Gastroesophageal sphincter (tissue), 4 donors: ENCODE measurements at regions not wholly inside any gene's neighbourhood (a gene's known extent, or its start where the extent isn't known, plus 50 kb on each side); places are given as distances from the start of the nearest gene placed in this dataset.

Experiments used
- ATAC-seq: fragments of 150-250 bp; one replicate; pipeline ENCODE4 v1.9.1; 2016; ENCODE audit warnings: mild to moderate bottlenecking, moderate library complexity
- H3K27ac ChIP-seq, 4 donors: fragments of 200-600 bp; sonication (generic) in 3 of 4; 1 replicate in 3 of 4; 2 replicates in 1 of 4; pipeline ENCODE4 v1.5.1; 2016 to 2019
- H3K27me3 ChIP-seq: fragments of 200-600 bp; sonication (generic); one replicate; pipeline ENCODE4 v1.5.1; 2019
- H3K36me3 ChIP-seq, 2 donors: fragments of 200-600 bp; sonication (generic); one replicate each; pipeline ENCODE4 v1.5.1; 2019; ENCODE audit warnings: control low read depth in 1 of 2
- H3K4me1 ChIP-seq, 3 donors: fragments of 200-600 bp; sonication (generic); 1 replicate in 2 of 3; 2 replicates in 1 of 3; pipeline ENCODE4 v1.5.1; 2016 to 2019; ENCODE audit warnings: control low read depth in 2 of 3
- H3K4me3 ChIP-seq, 2 donors: fragments of 200-600 bp; sonication (generic); one replicate each; pipeline ENCODE4 v1.5.1; 2019; ENCODE audit warnings: mild to moderate bottlenecking in 1 of 2, moderate library complexity in 1 of 2
- H3K9me3 ChIP-seq, 3 donors: fragments of 200-600 bp; sonication (generic); one replicate each; pipeline ENCODE4 v1.5.1; 2017 to 2019; ENCODE audit warnings: control low read depth in 2 of 3
- EP300 ChIP-seq: sonication (generic); formaldehyde crosslinking; IDR thresholded peaks from one replicate; pipeline ENCODE4 v1.6.1; 2017; ENCODE audit warnings: antibody characterized with exemption, mild to moderate bottlenecking
- POLR2A ChIP-seq, 2 donors: fragments of 450-650 bp; IDR thresholded peaks; one replicate each; pipeline ENCODE4 v1.6.1; 2017; ENCODE audit warnings: antibody characterized with exemption in 2 of 2, mild to moderate bottlenecking in 2 of 2, moderate library complexity in 1 of 2
- POLR2AphosphoS5 ChIP-seq: sonication (generic); formaldehyde crosslinking; IDR thresholded peaks from one replicate; pipeline ENCODE4 v1.6.1; 2017; ENCODE audit warnings: antibody characterized with exemption
- WGBS, 2 donors: methylation state at CpG; one replicate each; pipeline ENCODE4 v1.1.5; 2018; ENCODE audit warnings: low coverage in 1 of 2; 5-methylcytosine and 5-hydroxymethylcytosine counted together
- TF ChIP-seq, protein P1 (sequence below), 4 experiments: fragments of 200-600 bp in 2 of 4; fragments of 450-650 bp in 2 of 4; sonication (generic) in 1 of 4; IDR thresholded peaks; one replicate each; pipeline ENCODE4 v1.5.1; 2017 to 2019; ENCODE audit warnings: antibody characterized with exemption in 4 of 4, mild to moderate bottlenecking in 2 of 4, moderate library complexity in 2 of 4

- H3K36me3 ChIP-seq, result no peaks in the 10 kb centered on the region
- no peak for ATAC-seq
- peaks cover 0 to 14% (median 0%) of the 10 kb centered on the region in 3 donors for H3K9me3 ChIP-seq
- peaks cover 0 to 11% (median 0%) of the 10 kb centered on the region in 3 donors for H3K4me1 ChIP-seq
- H3K27ac ChIP-seq, result no peak overlapping the region
- TF ChIP-seq EP300 (no peak), POLR2AphosphoS5 (no peak), POLR2A (IDR thresholded peaks at IDR 0.05) (no peak)
- TF ChIP-seq, protein P1, sequence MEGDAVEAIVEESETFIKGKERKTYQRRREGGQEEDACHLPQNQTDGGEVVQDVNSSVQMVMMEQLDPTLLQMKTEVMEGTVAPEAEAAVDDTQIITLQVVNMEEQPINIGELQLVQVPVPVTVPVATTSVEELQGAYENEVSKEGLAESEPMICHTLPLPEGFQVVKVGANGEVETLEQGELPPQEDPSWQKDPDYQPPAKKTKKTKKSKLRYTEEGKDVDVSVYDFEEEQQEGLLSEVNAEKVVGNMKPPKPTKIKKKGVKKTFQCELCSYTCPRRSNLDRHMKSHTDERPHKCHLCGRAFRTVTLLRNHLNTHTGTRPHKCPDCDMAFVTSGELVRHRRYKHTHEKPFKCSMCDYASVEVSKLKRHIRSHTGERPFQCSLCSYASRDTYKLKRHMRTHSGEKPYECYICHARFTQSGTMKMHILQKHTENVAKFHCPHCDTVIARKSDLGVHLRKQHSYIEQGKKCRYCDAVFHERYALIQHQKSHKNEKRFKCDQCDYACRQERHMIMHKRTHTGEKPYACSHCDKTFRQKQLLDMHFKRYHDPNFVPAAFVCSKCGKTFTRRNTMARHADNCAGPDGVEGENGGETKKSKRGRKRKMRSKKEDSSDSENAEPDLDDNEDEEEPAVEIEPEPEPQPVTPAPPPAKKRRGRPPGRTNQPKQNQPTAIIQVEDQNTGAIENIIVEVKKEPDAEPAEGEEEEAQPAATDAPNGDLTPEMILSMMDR (IDR thresholded peaks at IDR 0.05), result no peak
- H3K4me3 ChIP-seq, result no peak overlapping the region
- WGBS, 2 donors, result 87 to 100% methylated on average over 3 to 8 of the region's 9 CpGs
- no peaks in the 10 kb centered on the region for H3K27me3 ChIP-seq
Measured at GRCh38 chr18:24810561-24811305, 350.3 kb downstream of the HRH4 start.

GRCh38 chr18:24811950-24812681, 351.7 kb downstream of the HRH4 start:
- peaks cover 0 to 14% (median 0%) of the 10 kb centered on the region in 3 donors for H3K9me3 ChIP-seq
- H3K4me1 ChIP-seq, result peaks cover 0 to 11% (median 0%) of the 10 kb centered on the region in 3 donors
- H3K36me3 ChIP-seq, result no peaks in the 10 kb centered on the region
- no peak overlapping the region for H3K4me3 ChIP-seq
- no peak for TF ChIP-seq POLR2A (IDR thresholded peaks at IDR 0.05)
- TF ChIP-seq POLR2AphosphoS5, result peak; percentile 51
- TF ChIP-seq, protein P1 (IDR thresholded peaks at IDR 0.05), result no peak
- no peak overlapping the region for H3K27ac ChIP-seq
- H3K27me3 ChIP-seq, result no peaks in the 10 kb centered on the region
- whole genome bisulfite sequencing, 2 donors, result 35 to 37% methylated on average over 4 to 9 of the region's 11 CpGs
- ATAC-seq, result no peak

GRCh38 chr18:24814521-24814920, 354.1 kb downstream of the HRH4 start:
- TF ChIP-seq POLR2A (IDR thresholded peaks at IDR 0.05) (no peak), EP300 (no peak), POLR2AphosphoS5 (no peak)
- TF ChIP-seq, protein P1 (IDR thresholded peaks at IDR 0.05), result no peak

GRCh38 chr18:24817150-24817549, 356.7 kb downstream of the HRH4 start:
- Histone ChIP-seq H3K27me3 (peaks cover 10% of the 10 kb centered on the region), H3K36me3 (no peaks in the 10 kb centered on the region), H3K4me3 (no peak overlapping the region), H3K9me3 (no peaks in the 10 kb centered on the region), H3K4me1 (peaks cover 0 to 5% (median 0%) of the 10 kb centered on the region in 3 donors), H3K27ac (no peak overlapping the region)
- ATAC-seq, result no peak
- TF ChIP-seq POLR2AphosphoS5 (no peak), EP300 (no peak), POLR2A (IDR thresholded peaks at IDR 0.05) (no peak)
- TF ChIP-seq, protein P1 (IDR thresholded peaks at IDR 0.05), result no peak
- WGBS, 2 donors, result 86 to 94% methylated on average over 2 to 3 of the region's 3 CpGs

More at GRCh38 chr18:24814521-24814920, 354.1 kb downstream of the HRH4 start:
- 68 to 70% methylated on average over 3 of the region's 3 CpGs for WGBS, 2 donors
- ATAC-seq, result no peak
- Histone ChIP-seq H3K27me3 (peaks cover 9% of the 10 kb centered on the region), H3K27ac (no peak overlapping the region), H3K4me1 (peaks cover 0 to 11% (median 0%) of the 10 kb centered on the region in 3 donors), H3K9me3 (no peaks in the 10 kb centered on the region), H3K36me3 (no peaks in the 10 kb centered on the region), H3K4me3 (no peak overlapping the region)
